ENCODE measurements at regions not wholly inside any gene's neighbourhood (a gene's known extent, or its start where the extent isn't known, plus 50 kb on each side); places are given as distances from the start of the nearest gene placed in this dataset.

DNA sequence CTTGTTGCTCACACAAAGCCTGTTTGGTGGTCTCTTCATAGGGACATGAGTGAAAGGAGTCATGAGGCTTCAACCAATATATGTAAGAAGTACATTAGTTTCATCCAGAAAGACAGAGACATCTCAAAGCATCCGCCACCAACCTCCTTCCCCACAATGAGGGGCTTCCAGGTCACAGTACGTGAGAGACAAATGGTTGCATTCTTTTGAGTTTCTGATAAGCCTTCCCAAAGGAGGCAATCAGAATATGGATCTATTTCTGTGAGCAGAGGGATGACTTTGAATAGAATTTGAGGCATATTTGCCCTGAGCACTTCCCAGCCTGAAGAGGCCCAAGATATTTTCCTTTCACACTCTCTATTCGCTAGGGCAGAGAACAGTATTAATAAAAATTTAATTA lies 931.1 kb downstream of the FAM181B start:
- peaks cover 6% of the 10 kb centered on the region for H3K4me1 Mint-ChIP-seq
- Histone ChIP-seq H3K9ac (no peak overlapping the region), H2AFZ (replicated peaks) (no peak overlapping the region), H3K9me3 (ENCODE audit: low read depth) (no peaks in the 10 kb centered on the region), H3K36me3 (no peaks in the 10 kb centered on the region), H3K4me2 (no peak overlapping the region), H4K20me1 (ENCODE audit: low read depth) (no peaks in the 10 kb centered on the region), H3K27me3 (no peaks in the 10 kb centered on the region), H3F3A (ENCODE audit: low read depth) (no peaks in the 10 kb centered on the region), H3K27ac (no peak overlapping the region), H3K4me1 (no peaks in the 10 kb centered on the region), H3K79me2 (ENCODE audit: low read depth) (no peaks in the 10 kb centered on the region), H3K4me3 (no peak overlapping the region)
- no peaks in the 10 kb centered on the region for H3K36me3 Mint-ChIP-seq
- no peak for DNase-seq (ENCODE audit: low spot score)
- no peak for TF ChIP-seq EZH2phosphoT487 (IDR thresholded peaks at IDR 0.05)
- TF ChIP-seq EZH2 (IDR thresholded peaks at IDR 0.05), result no peak
- TF ChIP-seq, protein P1, sequence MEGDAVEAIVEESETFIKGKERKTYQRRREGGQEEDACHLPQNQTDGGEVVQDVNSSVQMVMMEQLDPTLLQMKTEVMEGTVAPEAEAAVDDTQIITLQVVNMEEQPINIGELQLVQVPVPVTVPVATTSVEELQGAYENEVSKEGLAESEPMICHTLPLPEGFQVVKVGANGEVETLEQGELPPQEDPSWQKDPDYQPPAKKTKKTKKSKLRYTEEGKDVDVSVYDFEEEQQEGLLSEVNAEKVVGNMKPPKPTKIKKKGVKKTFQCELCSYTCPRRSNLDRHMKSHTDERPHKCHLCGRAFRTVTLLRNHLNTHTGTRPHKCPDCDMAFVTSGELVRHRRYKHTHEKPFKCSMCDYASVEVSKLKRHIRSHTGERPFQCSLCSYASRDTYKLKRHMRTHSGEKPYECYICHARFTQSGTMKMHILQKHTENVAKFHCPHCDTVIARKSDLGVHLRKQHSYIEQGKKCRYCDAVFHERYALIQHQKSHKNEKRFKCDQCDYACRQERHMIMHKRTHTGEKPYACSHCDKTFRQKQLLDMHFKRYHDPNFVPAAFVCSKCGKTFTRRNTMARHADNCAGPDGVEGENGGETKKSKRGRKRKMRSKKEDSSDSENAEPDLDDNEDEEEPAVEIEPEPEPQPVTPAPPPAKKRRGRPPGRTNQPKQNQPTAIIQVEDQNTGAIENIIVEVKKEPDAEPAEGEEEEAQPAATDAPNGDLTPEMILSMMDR (IDR thresholded peaks at IDR 0.05), result no peak
- H3K27me3 Mint-ChIP-seq (ENCODE audit: insufficient read depth, low read depth), result no peaks in the 10 kb centered on the region
- H3K4me3 Mint-ChIP-seq, result no peak overlapping the region
- H3K9me3 Mint-ChIP-seq, result no peaks in the 10 kb centered on the region
- no peak overlapping the region for H3K27ac Mint-ChIP-seq

DNA sequence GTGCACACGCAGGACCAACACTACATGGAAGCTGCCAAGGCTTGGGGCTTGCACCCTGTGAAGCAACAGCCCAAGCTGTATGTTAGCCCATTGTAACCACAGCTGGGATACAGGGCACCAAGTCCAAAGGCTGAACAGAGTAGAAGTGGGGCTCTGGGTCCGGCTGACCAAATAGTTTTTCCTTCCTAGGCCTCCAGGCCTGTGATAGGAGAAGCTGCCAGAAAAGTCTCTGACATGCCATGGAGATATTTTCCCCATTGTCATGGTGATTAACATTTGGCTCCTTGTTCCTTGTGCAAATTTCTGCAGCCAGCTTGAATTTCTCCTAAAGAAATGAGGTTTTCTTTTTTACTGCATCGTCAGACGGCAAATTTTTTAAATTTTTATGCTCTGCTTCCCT lies 941.2 kb downstream of the FAM181B start:
- no peaks in the 10 kb centered on the region for H3F3A ChIP-seq (ENCODE audit: low read depth)
- Mint-ChIP-seq H3K27ac (no peak overlapping the region), H3K4me1 (peaks cover 5% of the 10 kb centered on the region), H3K4me3 (no peak overlapping the region), H3K9me3 (no peaks in the 10 kb centered on the region), H3K27me3 (ENCODE audit: insufficient read depth, low read depth) (no peaks in the 10 kb centered on the region), H3K36me3 (no peaks in the 10 kb centered on the region)
- no peaks in the 10 kb centered on the region for H3K79me2 ChIP-seq (ENCODE audit: low read depth)
- TF ChIP-seq EZH2phosphoT487 (IDR thresholded peaks at IDR 0.05) (no peak), EZH2 (IDR thresholded peaks at IDR 0.05) (no peak)
- TF ChIP-seq, protein P1 (IDR thresholded peaks at IDR 0.05), result no peak
- H3K4me3 ChIP-seq, result no peak overlapping the region
- H3K27me3 ChIP-seq, result no peaks in the 10 kb centered on the region
- H3K27ac ChIP-seq, result no peak overlapping the region
- DNase-seq (ENCODE audit: low spot score), result no peak
- H3K4me1 ChIP-seq, result no peaks in the 10 kb centered on the region
- H3K4me2 ChIP-seq, result no peak overlapping the region
- no peak overlapping the region for H2AFZ ChIP-seq (replicated peaks)
- H3K9me3 ChIP-seq (ENCODE audit: low read depth), result no peaks in the 10 kb centered on the region
- no peaks in the 10 kb centered on the region for H3K36me3 ChIP-seq
- H4K20me1 ChIP-seq (ENCODE audit: low read depth), result no peaks in the 10 kb centered on the region
- H3K9ac ChIP-seq, result no peak overlapping the region

DNA sequence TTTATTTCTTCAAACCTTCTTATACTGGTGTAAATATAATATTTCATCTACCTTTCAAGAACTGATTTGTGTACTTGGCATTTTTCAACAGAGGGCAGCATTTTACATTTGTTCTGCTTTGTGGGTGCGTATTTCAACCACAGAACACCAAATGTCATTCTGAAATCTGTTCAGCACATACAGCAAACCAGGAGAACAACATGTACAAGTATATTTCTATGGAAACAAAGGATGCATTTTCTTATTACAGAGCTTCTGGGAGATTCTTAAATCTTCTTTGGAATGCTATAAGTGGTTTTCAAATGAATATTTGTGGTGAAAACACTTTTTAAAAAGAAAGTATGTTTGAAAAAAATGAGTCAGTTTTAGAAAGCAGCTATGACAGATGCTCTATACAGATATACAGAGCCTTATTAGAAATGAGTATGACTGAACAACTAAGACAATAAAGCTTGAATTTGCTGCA lies 946.0 kb downstream of the FAM181B start:
- Histone ChIP-seq H3K9ac (no peak overlapping the region), H3K4me3 (no peak overlapping the region), H3K27me3 (no peaks in the 10 kb centered on the region), H3K4me2 (no peak overlapping the region), H3K27ac (no peak overlapping the region), H2AFZ (replicated peaks) (no peak overlapping the region), H4K20me1 (ENCODE audit: low read depth) (no peaks in the 10 kb centered on the region), H3K9me3 (ENCODE audit: low read depth) (no peaks in the 10 kb centered on the region), H3K79me2 (ENCODE audit: low read depth) (no peaks in the 10 kb centered on the region), H3F3A (ENCODE audit: low read depth) (no peaks in the 10 kb centered on the region), H3K36me3 (no peaks in the 10 kb centered on the region), H3K4me1 (no peaks in the 10 kb centered on the region)
- no peak overlapping the region for H3K4me3 Mint-ChIP-seq
- H3K4me1 Mint-ChIP-seq, result peaks cover 5% of the 10 kb centered on the region
- H3K36me3 Mint-ChIP-seq, result no peaks in the 10 kb centered on the region
- H3K27ac Mint-ChIP-seq, result no peak overlapping the region
- TF ChIP-seq EZH2 (IDR thresholded peaks at IDR 0.05) (no peak), EZH2phosphoT487 (IDR thresholded peaks at IDR 0.05) (no peak)
- TF ChIP-seq, protein P1 (IDR thresholded peaks at IDR 0.05), result no peak
- DNase-seq (ENCODE audit: low spot score), result no peak
- no peaks in the 10 kb centered on the region for H3K9me3 Mint-ChIP-seq
- no peaks in the 10 kb centered on the region for H3K27me3 Mint-ChIP-seq (ENCODE audit: insufficient read depth, low read depth)

Measured in neural progenitor cell (in vitro differentiated cells).